ENCODE measurements at regions not wholly inside any gene's neighbourhood (a gene's known extent, or its start where the extent isn't known, plus 50 kb on each side); places are given as distances from the start of the nearest gene placed in this dataset.

DNA sequence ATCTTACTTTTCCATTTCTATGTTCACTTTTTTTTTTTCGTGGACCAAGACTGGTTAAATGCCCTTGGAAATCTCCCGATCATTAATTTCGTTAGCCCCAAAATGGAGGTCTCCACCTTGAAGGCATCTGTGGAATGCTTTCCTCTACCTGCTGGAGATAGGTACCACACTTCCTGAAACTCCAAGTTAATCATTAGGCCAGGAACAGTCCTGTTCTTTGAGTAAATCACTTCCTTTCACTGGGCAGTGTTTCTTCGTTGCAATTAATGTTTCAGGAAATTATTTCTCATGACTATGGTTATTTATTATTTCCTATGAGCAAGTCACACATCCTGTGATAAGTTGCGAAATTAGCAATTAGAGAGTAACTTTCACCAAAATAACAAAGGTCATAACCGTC is 225.2 kb upstream of the LYPLAL1 start:
- TF ChIP-seq POLR2A (IDR thresholded peaks at IDR 0.05), result no peak
- TF ChIP-seq, protein P1, sequence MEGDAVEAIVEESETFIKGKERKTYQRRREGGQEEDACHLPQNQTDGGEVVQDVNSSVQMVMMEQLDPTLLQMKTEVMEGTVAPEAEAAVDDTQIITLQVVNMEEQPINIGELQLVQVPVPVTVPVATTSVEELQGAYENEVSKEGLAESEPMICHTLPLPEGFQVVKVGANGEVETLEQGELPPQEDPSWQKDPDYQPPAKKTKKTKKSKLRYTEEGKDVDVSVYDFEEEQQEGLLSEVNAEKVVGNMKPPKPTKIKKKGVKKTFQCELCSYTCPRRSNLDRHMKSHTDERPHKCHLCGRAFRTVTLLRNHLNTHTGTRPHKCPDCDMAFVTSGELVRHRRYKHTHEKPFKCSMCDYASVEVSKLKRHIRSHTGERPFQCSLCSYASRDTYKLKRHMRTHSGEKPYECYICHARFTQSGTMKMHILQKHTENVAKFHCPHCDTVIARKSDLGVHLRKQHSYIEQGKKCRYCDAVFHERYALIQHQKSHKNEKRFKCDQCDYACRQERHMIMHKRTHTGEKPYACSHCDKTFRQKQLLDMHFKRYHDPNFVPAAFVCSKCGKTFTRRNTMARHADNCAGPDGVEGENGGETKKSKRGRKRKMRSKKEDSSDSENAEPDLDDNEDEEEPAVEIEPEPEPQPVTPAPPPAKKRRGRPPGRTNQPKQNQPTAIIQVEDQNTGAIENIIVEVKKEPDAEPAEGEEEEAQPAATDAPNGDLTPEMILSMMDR (IDR thresholded peaks at IDR 0.05 in 8 of 11, conservative IDR thresholded peaks at IDR 0.05 in 3 of 11), result no peak
- TF ChIP-seq POLR2AphosphoS5 (IDR thresholded peaks at IDR 0.05), result no peak
